ENCODE measurements at regions not wholly inside any gene's neighbourhood (a gene's known extent, or its start where the extent isn't known, plus 50 kb on each side); places are given as distances from the start of the nearest gene placed in this dataset.

DNA sequence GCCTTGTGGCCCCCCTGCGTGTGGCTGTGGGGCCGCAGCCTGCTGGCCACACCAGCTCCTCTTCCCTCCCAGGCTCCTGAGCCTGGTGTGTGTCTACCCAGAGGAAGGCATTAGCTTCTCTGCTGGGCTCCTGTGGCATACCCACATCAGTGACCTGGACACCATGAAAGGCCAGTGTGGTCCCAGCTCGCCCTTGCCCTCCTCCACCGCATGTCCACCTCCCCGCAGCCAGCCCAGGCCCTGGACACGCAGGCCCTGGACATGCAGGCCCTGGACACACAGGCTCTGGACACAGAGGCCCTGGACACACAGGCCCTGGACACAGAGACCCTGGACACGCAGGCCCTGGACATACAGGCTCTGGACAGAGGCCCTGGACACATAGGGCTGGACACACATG lies 153.4 kb upstream of the PPP1R26 start:
- no peak for DNase-seq

GRCh38 chr9:135326633-135327152 lies 152.9 kb upstream of the PPP1R26 start:
- no peak for DNase-seq

DNA sequence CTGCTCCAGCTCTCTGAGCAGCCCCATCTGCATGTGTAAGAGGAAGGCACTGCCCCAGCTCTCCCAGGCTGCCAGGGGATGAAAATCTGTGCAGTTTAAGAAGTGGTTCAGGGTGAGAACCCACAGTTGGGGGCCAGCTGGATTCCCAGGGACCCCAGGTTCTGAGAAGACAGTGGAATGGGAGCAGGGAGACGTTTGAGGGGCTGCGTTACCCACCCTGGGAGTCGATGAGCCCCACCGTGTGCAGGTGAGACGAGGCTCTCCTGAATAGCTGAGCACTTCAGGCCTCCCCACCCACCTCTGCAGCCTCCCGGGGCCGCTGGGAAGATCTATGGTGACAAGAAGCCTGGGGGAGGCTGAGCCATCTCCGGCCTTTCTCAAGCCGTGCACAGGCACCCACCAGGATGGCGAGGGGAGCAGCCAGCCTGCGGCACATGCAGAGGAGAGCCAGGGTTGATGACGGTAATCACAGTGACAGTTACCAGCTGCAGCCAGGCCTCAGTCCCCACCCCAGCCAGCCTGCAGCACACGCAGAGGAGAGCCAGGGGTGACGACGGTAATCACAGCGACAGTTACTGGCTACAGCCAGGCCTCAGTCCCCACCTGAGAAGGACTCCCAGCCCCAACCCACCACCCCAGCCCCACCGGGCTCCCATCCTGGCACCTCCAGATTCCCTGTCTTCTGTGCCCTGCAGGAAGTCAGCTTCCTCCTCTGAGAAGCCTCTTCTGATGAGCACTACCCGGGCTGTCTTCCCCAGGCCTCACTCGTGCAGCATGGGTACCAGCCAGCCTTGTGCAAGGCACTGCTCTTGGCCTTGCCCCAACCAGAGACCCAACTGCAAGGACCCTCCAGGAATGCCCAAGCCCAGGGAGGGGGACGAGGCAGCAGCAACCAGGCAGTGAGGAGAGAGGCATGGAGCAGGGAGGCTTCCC lies 150.8 kb upstream of the PPP1R26 start:
- DNase-seq, result no peak

DNA sequence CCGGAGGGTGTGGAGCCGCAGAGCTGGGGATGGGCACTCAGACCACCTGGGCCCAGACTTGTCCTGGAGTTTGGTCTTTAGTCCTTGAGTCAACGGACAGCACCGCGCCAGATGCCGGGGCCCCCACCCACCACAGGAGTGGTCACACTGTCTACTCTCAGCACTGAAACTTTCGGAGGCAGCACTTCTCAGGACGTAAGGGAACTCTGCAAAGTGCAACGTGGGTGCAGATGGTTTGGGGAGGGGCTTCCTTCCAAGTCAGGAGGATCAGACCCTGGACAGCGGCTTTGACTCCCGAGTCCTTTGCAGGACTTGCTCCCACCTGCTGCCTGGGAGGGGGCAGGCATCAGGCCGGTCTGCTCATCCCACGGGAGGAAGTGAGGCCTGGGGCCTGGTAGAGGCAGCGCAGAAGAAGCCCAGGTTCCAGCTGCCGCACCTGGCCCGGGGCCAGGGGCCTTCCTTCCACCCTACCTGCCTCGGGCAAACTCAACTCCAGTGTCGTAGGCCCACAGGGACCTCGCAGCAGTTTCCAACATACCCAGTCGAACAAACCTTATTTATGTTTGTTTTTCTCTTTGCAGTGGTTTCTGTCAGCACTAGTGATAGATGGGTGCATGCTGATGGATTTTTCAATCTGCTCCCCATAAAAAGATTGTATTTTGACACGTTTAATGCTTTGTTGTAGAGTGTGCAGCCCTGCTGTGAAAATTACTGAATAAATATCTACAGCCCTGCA lies 149.8 kb upstream of the PPP1R26 start:
- DNase-seq, result no peak

- no peak for DNase-seq
Measured at GRCh38 chr9:135330307-135330631, 149.3 kb upstream of the PPP1R26 start.

GRCh38 chr9:135330685-135331590 lies 148.6 kb upstream of the PPP1R26 start:
- DNase-seq, result no peak

DNA sequence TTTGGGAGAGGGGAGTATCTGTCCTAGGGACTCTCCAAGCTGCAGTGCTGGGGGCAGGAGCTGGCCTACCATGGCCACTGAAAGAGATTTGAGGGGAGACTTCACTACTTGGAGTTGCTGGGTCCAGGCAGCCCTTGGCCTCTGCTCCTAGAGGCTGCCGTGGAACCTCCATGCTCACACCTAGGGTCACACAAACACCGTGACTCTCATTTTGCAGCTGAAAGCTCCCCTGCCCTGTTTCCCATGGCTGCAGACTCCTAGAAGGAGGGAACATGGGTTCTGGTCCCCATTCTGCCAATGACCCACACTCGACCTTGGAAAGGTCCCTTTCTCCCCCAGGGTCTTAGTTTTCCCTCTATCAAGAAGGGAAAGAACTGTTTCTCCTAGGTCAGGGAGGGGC lies 147.1 kb upstream of the PPP1R26 start:
- no peak for DNase-seq

- DNase-seq, result no peak
Measured at GRCh38 chr9:135332979-135333748, 146.4 kb upstream of the PPP1R26 start.

DNA sequence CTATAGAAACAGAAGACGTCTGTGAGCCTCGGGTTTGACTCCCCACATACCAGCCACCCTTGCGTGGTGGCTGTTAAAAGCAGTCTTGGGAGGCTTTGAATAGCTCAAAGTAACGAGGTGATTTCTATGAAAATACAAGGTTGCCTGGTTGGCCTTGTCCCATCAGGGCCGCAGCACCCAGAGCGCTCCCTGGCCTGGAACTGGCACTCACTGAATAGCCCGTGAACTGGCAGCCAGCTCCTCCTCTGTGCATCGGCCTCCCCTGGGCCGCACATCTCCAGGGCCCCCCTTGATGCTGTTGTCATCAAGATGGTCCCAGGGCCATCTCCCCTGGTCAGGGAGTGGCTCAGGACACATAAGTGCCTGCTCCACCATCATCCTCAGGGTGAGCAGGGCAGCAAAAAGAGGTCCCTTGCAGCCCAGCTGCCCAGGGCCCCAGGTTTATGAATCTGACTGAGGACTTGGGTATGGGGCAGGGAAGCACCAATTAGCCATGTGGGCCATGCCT lies 144.6 kb upstream of the PPP1R26 start:
- DNase-seq, result no peak

GRCh38 chr9:135335691-135336181 lies 143.8 kb upstream of the PPP1R26 start:
- no peak for DNase-seq

GRCh38 chr9:135336722-135337527 lies 142.7 kb upstream of the PPP1R26 start:
- no peak for DNase-seq

GRCh38 chr9:135338546-135338945 lies 141.0 kb upstream of the PPP1R26 start:
- no peak for DNase-seq

GRCh38 chr9:135339378-135339973 lies 140.1 kb upstream of the PPP1R26 start:
- DNase-seq, result no peak

DNA sequence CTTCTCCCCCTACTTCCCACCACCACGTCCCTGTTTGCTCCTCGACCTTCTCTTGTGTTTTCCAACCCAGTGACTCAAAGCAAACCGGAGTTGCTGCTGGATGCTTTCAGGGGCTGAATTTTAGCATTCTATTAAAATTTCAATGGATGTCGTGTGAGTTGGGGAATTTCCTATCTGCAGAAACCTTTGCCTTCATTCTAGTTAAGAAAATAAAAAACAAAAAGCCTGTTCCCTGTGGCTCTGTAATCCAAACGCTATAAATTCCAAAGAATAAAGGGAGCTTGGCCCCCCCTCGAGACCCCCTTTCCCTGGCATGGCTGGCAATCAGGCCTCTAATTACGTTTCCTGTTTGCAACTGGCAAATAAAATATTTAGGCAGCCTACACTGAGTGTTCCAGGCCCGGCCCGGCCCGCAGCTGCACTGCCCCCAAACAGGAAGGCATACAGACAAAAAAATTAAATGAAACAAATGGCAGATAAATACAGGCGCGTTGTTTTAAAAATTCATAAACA lies 139.4 kb upstream of the PPP1R26 start:
- DNase-seq, result no peak

DNA sequence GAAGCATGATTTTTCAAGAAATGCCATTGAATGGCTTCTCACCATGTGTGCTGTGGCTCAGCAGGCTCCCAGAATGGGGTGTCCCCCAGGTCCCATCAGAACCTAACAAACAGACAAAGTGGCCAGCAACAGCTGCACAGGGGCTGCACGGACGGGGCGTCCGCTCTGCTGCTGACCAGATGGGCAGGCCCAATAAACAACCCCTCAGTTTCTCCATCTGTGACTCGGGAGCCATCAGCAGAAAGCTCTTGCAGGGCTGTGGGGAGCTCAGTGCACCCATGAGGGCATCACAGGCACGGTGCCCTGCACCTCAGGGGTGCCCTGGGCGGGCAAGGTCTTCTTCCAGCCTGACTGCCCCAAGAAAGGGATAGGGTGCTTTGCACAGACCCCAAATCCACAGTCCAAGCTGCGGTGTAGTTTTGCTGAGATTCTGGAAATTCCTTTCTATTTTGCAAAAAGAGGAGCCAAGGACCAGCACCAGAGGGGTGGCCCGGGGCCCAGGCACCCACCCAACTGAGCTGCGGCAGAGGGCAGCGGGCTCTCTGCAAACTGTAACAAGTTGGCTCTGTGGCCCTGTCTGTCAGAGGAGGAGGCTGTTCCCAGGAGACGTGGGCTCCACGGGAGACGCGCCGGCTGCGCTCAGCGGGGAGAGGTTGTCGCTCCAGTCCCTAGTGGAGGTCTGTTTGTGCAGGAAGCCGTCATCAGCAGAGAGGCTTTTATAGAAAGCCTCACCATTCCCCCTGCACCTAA lies 138.7 kb upstream of the PPP1R26 start:
- DNase-seq, result no peak

GRCh38 chr9:135341612-135342169 lies 137.9 kb upstream of the PPP1R26 start:
- no peak for DNase-seq

DNA sequence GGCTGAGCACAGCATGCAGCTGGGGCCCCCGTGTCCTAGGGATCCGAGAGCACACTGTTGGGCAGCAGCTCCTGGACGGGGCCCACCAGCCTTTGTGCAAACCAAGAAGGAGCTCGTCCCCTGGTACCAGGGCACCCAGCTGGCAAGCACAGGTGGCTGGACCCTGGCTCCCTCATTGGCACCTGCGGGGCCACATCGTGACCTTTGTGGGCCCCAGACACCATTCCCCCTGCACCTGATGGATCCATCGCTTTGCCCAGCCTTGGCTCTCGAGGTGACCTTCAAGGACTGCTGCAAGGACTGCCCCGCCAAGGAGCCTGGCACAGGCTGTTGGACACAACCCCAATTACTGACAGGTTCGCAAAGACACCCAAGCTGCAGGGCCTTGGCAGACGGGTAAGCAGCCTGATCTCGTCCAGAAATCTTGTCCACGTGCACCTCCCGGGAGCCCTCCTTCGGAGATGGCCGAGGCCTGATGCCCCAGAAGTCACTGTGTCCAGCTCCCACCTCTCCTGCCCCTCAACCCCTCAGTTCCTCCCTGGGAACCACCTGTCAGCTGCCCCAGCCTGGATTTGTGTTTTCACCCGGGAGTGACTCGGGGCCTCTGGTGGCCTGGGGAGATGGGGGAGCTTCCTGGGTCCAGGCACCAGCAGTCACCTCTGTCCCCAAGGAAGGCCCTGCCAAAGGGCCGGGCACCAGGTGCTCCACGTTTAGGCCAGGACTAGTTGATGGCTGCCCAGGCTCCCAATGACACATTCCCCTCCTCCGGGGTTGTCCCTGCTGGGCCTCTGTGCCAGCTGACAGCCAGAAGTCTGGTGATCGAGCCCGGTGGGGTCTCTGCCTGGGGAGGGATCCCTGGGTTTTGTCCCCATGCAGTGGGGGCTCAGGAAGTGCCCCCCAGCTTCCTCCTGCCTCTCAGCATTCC lies 137.1 kb upstream of the PPP1R26 start:
- DNase-seq, result no peak

GRCh38 chr9:135343136-135343535 lies 136.4 kb upstream of the PPP1R26 start:
- no peak for DNase-seq
